GM18517 (cell line): ENCODE measurements at regions not wholly inside any gene's neighbourhood (a gene's known extent, or its start where the extent isn't known, plus 50 kb on each side); places are given as distances from the start of the nearest gene placed in this dataset.

Experiments
- ATAC-seq: cut with Tn5 transposase; IDR thresholded peaks from one replicate; pipeline ENCODE4 v1.9.1; 2021; ENCODE audit warnings: mild to moderate bottlenecking, moderate library complexity; ENCODE audit not compliant: unreplicated experiment

DNA sequence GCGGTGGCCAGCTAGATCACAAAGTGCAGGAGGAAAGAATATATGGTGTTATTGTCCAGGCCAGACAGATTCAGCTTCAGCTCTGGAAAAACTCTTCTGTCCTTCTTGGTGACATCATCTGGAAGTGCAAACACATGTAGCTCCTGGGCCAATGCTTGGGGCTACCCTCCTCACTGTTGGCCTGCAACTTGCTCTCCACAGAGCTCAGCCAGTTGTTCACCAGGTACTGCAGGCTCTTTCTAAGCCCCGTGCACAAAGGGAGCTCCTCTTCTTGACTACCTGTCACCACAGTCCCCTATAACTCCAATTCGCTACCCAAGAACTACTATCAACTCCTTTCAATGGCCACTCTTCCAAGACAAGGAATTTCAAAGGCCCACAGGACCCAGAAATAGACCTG, 1175.9 kb upstream of the CDH9 start:
- no peak for ATAC-seq

DNA sequence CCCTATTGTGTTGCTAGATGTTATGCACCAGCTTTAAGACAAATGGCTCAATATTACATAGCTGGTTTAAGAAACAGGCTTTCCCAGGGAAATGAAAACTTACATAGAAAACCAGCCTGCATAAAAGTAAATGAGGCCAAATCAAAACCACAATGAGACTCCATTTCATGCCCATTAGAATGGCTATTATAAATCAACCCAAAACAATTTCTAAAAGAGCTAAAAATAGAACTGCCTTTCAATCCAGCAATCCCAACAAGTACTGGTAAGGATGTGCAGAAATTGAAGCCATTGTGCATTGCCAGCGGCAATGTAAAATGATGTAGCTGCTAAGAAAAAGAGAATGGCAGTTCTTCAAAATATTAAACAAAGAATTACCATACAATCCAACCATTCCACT, 1170.0 kb upstream of the CDH9 start:
- no peak for ATAC-seq

DNA sequence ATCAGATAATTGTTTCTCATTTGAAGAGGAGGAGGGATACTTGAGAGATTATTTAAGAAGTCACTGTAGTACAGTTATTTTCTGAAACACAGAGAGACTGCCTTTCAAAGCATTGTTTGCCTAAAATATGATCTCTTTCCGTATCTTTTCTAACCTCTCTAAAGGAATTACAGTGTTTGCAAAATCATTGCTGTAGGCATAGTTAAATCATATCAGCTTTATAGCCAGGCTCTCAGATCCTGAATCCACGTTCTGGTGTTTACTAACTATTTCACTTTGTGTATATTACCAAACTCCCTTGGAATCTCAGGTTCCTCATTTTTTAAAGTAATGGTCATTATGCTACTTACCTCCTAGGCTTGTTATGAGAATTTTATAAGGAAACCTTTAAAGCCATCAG, 1151.6 kb upstream of the CDH9 start:
- no peak for ATAC-seq

DNA sequence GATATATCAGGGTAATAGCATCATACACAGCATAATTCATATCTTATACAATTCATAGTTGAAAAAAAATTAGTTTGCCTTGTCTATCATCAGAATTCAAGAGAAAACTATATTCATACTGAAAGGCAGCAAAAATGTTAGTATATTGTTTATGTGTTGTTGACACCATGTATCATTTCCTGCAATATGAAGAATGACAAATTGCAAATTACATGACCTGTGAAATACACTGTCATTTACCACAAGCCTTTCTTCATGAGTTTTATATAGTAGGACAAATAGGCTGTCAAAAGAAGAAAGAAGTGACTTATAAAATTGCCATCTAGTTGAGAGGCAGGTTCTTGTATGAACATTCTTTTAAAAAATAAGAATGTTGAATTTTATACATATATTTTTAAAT, 1136.3 kb upstream of the CDH9 start:
- no peak for ATAC-seq

DNA sequence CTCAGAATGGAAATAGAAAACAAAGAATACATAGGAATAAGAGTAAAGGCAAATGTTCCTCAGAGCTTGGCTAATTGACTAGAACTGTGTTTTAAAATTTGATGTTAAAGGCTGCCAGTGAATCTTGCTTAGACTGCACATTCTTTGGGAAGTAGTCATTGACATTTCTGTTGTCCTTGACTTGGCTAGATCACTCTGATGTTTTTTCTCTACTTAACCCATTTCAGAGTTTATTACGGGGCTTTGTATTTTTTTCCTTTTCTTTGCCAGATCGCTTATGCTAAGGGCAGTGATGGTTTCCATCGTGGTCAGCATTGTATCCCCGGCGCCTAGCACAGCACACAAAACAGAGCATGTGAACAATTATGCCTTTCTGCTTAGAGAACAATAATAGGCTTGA, 1126.7 kb upstream of the CDH9 start:
- ATAC-seq, result no peak

DNA sequence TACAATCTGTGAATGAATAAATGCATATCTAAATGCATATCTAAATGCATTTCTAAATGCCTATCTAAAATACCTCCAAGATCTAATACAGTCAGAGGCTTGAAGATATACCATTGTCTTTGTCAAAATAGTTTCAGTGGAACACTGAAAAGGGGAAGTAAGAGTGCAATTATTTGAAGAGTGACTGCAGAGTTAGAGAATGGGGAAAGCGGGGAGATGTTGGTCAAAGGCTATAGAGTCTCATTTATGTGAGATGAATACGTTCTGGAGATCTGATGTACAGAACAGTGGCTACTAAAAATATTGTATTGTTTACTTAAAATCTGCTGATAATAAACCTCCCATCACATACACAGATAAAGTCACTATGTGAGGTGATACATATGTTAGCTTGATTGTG, 1126.2 kb upstream of the CDH9 start:
- ATAC-seq, result no peak

DNA sequence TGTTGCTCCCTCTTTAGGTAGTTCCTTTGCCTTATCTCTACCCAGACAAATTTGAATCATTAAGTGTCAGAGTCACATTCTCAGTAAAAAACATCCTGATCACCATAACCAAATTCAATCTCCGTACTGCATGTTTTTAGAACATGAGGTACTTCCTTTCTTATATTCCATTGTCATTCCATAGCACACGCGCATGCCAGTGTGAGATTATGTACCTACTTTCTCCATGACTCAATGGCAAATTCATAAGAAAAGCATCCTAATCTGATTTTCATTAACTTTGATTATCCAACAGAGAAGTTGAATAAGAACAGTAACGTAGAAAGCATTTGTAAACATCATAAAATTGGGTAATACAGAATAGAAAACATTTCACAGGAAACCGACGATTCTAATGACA, 1118.6 kb upstream of the CDH9 start:
- ATAC-seq, result no peak

DNA sequence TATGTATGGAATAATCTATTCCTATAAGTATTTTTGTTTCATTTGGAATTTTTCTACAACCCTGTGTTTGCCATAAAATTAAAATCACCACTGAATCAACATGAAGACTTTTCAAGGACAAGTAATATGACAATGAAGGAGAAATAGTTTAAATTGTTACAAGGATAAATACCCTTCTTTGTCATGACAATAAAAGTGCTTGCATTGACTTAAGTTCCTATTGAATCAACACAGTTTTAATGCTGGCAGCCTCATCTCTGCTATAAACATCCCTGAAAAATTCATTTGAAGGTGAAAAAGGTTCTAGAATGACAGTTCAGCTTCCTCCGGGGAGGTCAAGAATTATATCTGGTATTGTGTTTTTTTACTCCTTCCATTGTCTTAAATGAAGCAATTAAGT, 1105.1 kb upstream of the CDH9 start:
- no peak for ATAC-seq

DNA sequence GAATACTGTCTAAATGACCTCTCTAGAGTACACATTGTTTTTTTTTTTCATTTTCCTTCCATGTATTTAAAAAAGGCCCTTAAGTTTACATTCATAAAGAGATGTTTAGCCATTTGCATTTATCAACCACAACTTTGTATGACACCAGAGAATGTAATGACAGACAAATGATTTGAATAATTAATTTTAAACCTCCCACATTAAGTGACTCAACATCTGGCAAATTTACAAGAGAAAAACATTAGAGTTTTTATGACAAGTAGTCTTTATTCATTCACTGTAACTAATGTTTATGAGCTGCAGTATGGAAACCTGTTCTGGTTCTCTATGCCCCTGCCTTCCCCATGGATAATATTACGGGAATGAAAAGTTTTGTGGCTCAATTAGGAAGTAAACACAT, 1093.8 kb upstream of the CDH9 start:
- ATAC-seq, result no peak

DNA sequence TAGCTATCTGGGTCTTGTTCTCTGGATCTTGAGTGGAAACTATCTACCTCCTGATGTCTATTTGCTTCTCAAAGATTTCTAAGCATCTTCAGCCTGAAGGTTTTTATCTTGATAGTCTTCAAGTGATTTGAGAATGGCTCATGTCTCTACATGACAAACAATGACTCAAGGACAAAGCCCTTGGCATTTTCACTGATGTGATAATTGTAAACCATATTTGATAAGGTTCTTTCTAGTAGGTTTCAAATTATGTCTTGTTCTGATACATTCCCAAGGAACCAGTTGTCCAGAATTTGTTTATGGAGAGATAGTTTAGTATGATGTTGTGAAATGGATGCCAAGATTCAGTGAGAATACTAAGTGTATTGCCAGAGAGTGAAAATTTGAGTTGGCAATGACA, 1079.3 kb upstream of the CDH9 start:
- ATAC-seq, result no peak

DNA sequence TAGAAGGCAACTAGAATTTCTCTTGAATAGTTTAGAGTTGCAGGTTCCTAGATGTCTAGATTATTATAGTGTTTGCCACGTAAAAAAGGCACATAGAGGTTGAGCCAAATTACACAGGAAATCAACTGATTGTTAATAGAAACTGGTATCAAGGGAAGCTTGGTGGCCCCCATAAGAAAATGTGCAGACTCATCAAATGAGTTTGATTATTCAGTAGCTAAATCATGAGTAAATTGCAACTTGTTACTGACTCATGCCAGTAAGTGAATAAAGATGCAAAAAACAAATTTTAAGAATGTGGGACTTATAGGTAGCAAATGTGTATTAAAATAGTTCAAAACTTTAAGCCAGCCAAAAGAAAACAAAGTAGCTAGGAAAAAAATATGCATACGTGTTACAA, 1078.9 kb upstream of the CDH9 start:
- no peak for ATAC-seq

DNA sequence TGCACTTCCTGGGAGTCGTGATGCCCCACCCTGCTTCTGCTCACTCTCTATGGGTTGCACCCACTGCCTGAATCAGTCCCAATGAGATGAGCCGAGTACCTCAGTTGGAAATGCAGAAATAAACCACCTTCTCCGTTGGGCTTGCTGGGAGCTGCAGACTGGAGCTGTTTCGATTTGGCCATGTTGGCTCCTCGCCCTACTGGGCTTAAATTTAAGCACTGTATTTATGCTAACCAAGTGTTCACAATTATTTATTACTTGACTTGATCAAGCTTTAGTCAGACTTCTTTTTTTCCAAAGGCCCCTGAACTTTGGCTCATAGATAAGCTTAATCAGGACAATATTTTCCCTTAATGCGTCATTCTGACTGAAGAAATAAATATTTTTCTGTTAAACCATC, 1072.4 kb upstream of the CDH9 start:
- ATAC-seq, result no peak

DNA sequence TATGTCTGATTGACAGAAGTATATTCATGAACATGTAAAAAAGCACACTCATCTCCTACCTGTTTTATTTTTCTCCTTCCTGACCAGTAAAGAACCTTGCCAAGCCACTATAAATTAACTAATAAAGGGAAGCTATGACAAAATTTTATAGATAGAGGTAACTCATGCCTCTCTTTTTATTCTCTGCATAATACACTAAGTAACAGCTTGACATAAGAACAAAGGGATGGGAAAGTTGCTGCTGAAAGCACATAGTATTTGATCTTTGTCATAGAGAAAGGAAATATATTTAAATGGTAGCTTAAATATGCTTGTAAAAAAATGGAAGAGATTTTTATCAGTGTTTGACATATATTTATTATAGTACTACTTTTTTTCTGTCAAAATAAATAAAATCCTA, 1065.7 kb upstream of the CDH9 start:
- ATAC-seq, result no peak

DNA sequence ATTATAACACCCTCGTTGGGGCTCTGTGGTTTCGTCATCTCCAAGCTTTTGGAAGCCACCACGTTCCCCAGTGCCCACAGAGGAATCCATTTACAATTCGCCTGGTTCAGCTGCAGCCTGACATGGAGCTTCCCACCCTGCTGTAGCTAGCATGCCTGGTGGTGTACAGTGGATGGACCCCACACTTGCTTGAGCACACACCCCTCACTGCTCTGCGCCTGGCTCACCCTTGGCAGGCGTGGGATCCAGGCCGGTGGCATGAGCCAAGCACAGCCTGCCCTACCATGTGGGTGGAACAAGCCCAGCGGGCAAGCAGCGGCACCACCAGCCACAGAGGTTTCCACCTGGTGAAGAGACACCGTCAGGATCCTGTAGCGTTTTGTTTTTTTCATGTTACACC, 1045.7 kb upstream of the CDH9 start:
- ATAC-seq, result no peak

DNA sequence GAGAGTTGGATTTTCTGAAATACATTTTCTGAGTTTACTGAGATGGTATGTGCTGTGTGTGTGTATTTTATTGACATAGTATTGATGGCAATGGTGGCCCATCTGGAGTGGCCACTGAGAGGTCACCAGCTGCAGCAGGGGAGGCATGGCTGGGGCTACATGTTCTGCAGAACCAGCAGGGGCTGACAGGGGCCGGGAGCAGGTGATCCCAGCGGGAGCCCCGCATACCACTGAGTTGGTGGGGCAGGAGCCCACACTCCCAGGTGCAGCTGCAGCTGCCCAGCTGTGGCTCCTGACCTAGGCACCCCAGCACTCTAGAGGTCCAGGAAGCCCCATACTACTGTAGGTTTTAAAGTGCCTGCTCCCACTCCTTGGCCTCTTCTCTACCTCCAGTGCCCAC, 1044.2 kb upstream of the CDH9 start:
- no peak for ATAC-seq

DNA sequence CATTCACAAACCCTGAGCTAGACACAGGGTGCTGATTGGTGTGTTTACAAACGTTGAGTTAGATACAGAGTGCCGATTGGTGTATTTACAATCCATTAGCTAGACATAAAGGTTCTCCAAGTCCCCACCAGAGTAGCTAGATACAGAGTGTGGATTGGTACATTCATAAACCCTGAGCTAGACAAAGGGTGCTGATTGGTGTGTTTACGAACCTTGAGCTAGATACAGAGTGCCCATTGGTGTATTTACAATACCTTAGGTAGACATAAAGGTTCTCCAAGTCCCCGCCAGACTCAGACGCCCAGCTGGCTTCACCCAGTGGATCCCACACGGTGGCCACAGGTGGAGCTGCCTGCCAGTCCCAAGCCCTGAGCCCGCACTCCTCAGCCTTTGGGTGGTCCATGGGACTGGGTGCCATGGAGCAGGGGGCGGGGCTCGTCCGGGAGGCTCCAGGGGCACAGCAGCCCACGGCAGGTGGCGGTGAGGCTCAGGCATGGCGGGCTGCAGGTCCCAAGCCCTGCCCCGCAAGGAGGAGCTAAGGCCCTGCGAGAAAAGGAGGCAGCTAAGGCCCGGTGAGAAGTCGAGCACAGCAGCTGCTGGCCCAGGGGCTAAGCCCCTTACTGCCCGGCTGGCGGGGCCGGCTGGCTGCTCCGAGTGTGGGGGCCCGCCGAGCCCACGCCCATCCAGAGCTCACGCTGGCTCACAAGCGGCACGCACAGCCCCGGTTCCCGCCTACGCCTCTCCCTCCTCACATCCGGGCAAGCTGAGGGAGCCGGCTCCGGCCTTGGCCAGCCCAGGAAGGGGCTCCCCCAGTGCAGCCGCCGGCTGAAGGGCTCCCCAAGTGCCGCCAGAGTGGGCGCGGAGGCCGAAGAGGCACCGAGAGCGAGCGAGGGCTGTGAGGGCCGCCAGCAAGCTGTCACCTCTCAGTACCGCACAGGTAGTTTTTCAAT, 1039.2 kb upstream of the CDH9 start:
- ATAC-seq, result no peak

DNA sequence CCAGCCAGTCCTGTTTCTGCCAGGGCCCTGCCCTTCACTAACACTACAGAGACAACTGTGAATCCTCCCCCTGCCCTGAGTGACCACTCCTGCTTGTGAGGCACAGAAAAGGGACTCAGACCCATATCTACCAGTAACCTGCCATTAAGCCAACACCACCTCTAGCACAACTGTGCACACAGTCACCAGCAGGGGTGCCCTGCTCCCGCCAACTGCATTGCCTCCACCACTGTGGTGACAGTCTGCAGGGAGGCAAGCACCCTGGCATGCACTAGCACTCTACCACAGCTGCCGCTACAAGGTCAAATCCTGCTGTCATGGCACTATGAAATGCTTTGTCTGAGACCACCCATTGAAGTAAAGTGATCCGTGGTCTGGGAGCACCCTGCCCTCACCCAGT, 1028.5 kb upstream of the CDH9 start:
- ATAC-seq, result no peak

DNA sequence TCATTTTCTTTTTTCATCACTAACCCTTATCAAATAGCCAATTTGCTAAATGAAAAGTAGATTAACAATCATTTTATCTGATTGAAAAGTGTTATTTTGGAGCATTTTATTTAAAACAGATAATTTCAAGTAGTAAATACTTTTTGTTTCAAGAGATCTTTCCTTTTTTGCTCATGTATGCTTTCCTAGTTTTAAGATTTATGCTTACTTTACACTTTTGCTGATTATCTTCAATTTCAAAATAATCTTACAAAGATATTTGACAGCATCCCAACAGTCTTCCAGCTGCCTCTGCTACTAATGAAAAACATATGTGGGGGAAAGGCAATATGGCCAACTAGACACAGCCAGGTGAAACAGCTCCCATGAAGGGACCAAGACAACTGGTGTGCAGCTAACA, 1027.3 kb upstream of the CDH9 start:
- no peak for ATAC-seq

DNA sequence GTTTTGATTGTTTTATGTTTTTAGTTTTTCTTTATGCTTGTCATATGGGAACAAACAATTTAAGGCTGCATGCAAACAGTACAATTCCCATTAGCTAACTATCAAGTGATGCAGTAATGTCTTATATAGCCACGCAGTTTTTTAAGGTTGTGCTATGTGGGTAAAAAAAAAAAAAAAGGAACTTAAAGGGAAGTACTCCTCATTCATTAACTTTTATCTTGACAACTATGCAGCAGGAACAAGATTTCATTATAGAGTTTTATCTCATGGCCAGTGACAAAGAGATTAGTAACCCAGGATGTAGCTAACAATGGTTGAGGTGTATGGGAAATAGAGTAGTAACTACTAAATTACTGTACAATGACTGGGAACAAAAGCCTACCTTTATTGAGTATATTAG, 1008.2 kb upstream of the CDH9 start:
- no peak for ATAC-seq

DNA sequence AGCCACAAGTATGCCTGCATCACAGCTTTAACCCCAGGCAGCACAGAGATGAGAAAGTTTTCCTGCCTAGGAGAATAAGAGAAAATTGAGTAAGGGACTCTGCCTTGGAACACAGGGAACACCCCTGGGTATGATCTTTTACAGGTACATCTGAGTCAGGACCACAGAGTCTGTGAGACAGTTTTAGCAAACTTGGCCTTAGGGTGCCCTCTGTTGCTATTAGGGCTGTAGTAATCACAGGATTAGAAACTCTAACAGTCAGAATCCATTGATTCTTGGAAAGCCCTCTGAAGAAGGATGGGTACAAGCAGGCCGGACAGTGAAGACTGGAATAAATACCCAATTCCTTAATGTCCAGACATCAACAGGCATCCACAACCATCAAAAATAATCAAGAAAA, 989.5 kb upstream of the CDH9 start:
- no peak for ATAC-seq

DNA sequence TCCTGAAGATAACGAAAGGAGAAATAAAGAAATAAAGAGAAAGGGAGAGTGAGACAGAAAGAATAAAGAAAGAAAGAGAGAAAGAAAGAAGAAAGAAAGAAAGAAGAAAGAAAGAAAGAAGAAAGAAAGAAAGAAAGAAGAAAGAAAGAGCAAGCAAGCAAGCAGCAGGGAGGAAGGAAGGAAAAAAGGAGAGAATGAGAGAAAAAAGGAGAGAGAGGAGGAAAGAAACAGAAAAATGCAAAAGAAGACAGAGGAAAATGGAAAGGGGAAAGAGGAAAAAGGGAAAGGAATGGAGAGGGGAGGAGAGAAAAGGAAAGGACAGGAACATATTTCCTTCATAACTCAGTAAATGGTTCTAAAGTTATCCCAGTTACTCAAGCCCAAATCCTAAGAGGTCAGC, 978.8 kb upstream of the CDH9 start:
- ATAC-seq, result no peak

DNA sequence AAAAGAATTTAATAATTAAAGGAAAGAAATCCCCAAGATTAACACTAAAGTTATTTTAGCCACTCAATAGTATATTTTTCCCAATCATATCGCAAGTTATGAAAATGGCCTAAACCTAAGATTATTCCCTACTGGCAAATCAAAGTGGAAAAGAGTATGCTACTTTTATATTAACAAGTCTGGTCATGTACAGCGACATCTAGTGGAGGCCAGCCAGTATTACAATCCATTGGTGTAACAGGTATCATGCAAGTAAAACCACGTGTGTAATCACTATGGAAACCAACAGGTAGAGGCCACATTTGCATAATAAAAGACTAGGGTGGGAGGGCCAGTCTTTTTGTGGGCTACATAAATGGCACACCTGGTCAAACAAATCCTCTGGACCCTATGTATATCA, 976.4 kb upstream of the CDH9 start:
- no peak for ATAC-seq

DNA sequence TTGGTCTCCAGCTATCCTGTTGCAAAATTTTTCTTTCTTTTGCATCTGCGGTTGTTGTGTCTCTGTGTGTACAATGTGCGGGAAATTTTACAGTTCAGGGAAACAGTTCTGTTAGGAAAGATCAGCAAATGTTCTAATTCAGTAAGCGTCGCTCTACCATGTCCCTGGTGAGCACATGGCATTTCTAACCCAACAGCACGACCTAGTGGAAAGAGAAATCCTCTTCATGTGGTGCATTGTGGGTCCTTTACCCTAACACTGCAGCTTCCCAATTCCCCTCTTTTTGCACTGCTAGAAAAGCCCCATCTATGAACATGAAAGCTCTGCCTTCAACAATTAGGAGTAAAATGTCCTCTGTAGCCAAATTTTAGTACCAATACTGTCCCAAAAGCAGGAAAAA, 974.2 kb upstream of the CDH9 start:
- no peak for ATAC-seq
